Suprapubic skin (tissue), 3 donors: ENCODE measurements at regions not wholly inside any gene's neighbourhood (a gene's known extent, or its start where the extent isn't known, plus 50 kb on each side); places are given as distances from the start of the nearest gene placed in this dataset.

Experiments used
- CTCF ChIP-seq, 2 donors: fragments of 200-600 bp in 1 of 2; fragments of 450-650 bp in 1 of 2; sonication (generic) in 1 of 2; IDR thresholded peaks; one replicate each; pipeline ENCODE4 v1.5.1; 2016 to 2019; ENCODE audit warnings: antibody characterized with exemption in 2 of 2, mild to moderate bottlenecking in 1 of 2, moderate library complexity in 1 of 2
- EP300 ChIP-seq: sonication (generic); formaldehyde crosslinking; IDR thresholded peaks from one replicate; pipeline ENCODE4 v1.6.1; 2017; ENCODE audit warnings: antibody characterized with exemption
- POLR2A ChIP-seq, 2 donors: fragments of 450-650 bp; IDR thresholded peaks; one replicate each; pipeline ENCODE4 v1.6.1; 2017; ENCODE audit warnings: antibody characterized with exemption in 2 of 2, mild to moderate bottlenecking in 2 of 2, moderate library complexity in 2 of 2

GRCh38 chr16:72427051-72427782, 255.3 kb upstream of the PMFBP1 start:
- TF ChIP-seq POLR2A (IDR thresholded peaks at IDR 0.05): no peak
- TF ChIP-seq CTCF (IDR thresholded peaks at IDR 0.05): no peak
- TF ChIP-seq EP300: no peak
